ENCODE measurements at regions not wholly inside any gene's neighbourhood (a gene's known extent, or its start where the extent isn't known, plus 50 kb on each side); places are given as distances from the start of the nearest gene placed in this dataset.
"Not testable (repeated sequence)": the region's sequence is repeated elsewhere in the genome, so short reads cannot be mapped to it uniquely, and the experiment has no call there.

- no peak for ATAC-seq
Observed at GRCh38 chr3:72041076-72041475, 256.1 kb upstream of the PROK2 start.

- ATAC-seq = no peak
Observed at GRCh38 chr3:72039677-72040076, 254.7 kb upstream of the PROK2 start.

GRCh38 chr3:72036899-72037298 is 252.0 kb upstream of the PROK2 start:
- ATAC-seq = no peak

- ATAC-seq = no peak
Observed at GRCh38 chr3:72035606-72036005, 250.7 kb upstream of the PROK2 start.

- ATAC-seq = no peak
Observed at GRCh38 chr3:72034986-72035385, 250.0 kb upstream of the PROK2 start.

GRCh38 chr3:72033666-72034428 is 248.9 kb upstream of the PROK2 start:
- ATAC-seq = no peak

- ATAC-seq = no peak
Observed at GRCh38 chr3:72032441-72033135, 247.6 kb upstream of the PROK2 start.

- ATAC-seq = no peak
Observed at GRCh38 chr3:72031581-72031980, 246.6 kb upstream of the PROK2 start.

GRCh38 chr3:72030296-72030695 is 245.3 kb upstream of the PROK2 start:
- ATAC-seq = not testable (repeated sequence)

GRCh38 chr3:72028726-72029125 is 243.8 kb upstream of the PROK2 start:
- ATAC-seq = not testable (repeated sequence)

GRCh38 chr3:72028307-72028706 is 243.4 kb upstream of the PROK2 start:
- ATAC-seq = not testable (repeated sequence)

- ATAC-seq = not testable (repeated sequence)
Observed at GRCh38 chr3:72027728-72028127, 242.8 kb upstream of the PROK2 start.

GRCh38 chr3:72022027-72022426 is 237.1 kb upstream of the PROK2 start:
- no peak for ATAC-seq

GRCh38 chr3:72021531-72021930 is 236.6 kb upstream of the PROK2 start:
- ATAC-seq = no peak

- ATAC-seq = no peak
Observed at GRCh38 chr3:72018343-72018984, 233.5 kb upstream of the PROK2 start.

GRCh38 chr3:72017935-72018334 is 233.0 kb upstream of the PROK2 start:
- ATAC-seq = no peak

- ATAC-seq = no peak
Observed at GRCh38 chr3:72017311-72017710, 232.4 kb upstream of the PROK2 start.

GRCh38 chr3:72015463-72015862 is 230.5 kb upstream of the PROK2 start:
- no peak for ATAC-seq

- no peak for ATAC-seq
Observed at GRCh38 chr3:72013084-72013483, 228.1 kb upstream of the PROK2 start.

GRCh38 chr3:72012363-72012762 is 227.4 kb upstream of the PROK2 start:
- no peak for ATAC-seq

GRCh38 chr3:72011485-72011884 is 226.5 kb upstream of the PROK2 start:
- ATAC-seq = no peak

GRCh38 chr3:72009851-72010443 is 225.0 kb upstream of the PROK2 start:
- peak; percentile 21 to 60 for ATAC-seq

GRCh38 chr3:72008226-72008996 is 223.5 kb upstream of the PROK2 start:
- ATAC-seq = no peak
